Activated CD8-positive, alpha-beta memory T cell treated with anti-CD3 and anti-CD28 coated beads for 1 hour (primary cell): ENCODE measurements at regions not wholly inside any gene's neighbourhood (a gene's known extent, or its start where the extent isn't known, plus 50 kb on each side); places are given as distances from the start of the nearest gene placed in this dataset.

Source experiments
- DNase-seq, 2 donors: peaks; one replicate each; pipeline ENCODE4 v3.0.0-alpha.2; 2020; ENCODE audit warnings: low read depth in 1 of 2; ENCODE audit errors: extremely low read depth in 1 of 2

DNA sequence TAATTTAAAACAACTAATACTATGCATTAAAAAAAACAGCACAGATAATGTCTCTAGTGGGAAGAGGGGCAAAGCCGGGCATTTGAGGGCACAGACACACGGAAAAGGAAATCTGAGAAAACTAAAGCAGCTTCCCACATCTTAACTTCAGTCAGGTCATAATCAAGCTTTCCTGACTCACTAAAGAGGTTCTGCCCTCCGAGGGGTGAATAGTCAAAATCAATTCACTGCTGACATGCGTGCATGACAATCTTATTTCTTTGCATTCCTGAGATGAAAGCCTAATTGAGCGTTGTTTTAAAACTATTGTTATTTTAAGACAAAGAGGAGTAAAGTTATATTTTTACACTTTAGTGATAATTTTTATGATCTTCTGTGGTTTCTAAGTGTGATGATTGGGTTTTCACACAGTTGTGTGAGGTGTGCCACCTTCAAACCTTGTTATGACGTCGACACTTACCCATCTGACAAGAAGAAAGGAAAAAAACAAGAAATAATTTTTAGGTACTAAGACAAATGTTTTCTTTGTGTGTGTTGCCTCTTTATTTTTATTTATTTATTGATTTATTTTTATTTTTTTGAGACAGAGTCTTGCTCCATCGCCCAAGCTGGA, 90.9 kb downstream of the GATA6 start:
- no peak for DNase-seq

DNA sequence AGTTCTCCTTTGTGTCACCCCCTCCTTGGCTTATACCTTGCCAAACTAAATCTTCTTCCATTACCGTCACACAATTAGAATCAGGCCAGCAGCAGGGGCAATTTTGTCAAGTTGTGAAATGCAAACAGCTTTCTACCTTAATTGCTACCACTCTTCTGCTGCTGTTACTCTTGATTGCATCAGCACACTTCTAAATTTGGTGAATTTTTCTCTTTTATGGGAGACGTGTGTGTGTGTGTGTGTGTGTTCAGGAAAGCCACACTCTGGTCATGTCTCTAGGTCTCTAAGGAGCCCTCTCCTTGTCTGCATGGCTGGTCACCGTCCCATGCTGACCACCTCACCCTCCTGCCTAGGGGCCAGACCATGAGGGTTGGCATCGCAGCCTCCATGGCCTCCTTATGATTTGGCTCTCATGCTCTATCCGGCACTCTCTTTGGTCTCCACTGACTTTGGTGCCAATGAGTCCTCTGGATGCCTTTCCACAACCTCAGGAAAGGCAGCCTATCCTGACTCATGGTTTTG, 87.7 kb downstream of the GATA6 start:
- no peak for DNase-seq

DNA sequence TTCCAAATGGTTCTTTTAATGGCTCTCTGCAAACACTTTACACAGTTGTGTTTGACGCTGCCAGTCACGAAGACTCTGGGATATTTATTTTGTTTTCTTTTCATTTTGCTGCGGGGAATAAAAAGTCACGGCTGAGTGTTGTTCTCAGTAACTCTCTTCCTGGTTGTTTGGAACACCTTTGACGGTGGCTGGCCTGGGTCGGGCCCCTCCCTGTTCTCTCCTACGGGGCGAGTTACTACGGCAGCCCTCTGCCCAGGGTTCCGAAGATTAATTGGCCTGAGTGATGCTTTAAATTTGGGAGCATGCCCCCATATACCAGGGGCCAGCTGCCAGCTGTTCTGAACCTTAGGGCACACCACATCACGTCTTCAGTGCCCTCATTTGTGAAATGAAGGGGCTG, 84.7 kb downstream of the GATA6 start:
- no peak for DNase-seq

DNA sequence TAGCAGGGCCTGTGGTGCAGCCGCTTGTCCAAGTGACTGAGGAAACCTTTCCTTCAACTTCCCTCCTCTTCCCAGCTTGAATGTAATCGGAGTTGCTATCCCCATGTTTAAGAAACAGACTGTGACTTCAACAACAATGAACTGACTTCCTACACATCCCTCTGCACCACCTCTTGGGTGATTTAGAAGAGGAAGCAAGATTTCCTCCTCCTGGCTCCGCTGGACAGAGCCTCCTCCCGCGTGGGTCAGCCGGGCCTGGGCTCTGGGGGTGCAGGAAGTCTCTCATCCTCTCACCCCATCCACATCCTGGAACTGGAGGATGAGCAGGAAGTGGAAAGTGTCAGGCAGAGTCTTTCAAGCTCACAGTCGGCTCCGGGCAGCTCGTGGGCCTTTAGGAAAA, 84.3 kb downstream of the GATA6 start:
- DNase-seq, result no peak

- DNase-seq, result no peak
Measured at GRCh38 chr18:22253156-22253555, 83.8 kb downstream of the GATA6 start.
